OCI-LY3 (cell line): ENCODE measurements at regions not wholly inside any gene's neighbourhood (a gene's known extent, or its start where the extent isn't known, plus 50 kb on each side); places are given as distances from the start of the nearest gene placed in this dataset.

ENCODE experiments used
- EZH2phosphoT487 ChIP-seq: fragments of 200-600 bp; shearing (Covaris generic); IDR thresholded peaks from 2 replicates; pipeline ENCODE4 v1.6.1; 2018; ENCODE audit warnings: antibody characterized with exemption, mixed run types, low read depth
- TF ChIP-seq, protein P1 (sequence below): fragments of 200-600, 300-600 bp; sonication (generic); IDR thresholded peaks from 2 replicates; pipeline ENCODE4 v1.5.1; 2014; ENCODE audit warnings: antibody characterized with exemption, low read length, low read depth

DNA sequence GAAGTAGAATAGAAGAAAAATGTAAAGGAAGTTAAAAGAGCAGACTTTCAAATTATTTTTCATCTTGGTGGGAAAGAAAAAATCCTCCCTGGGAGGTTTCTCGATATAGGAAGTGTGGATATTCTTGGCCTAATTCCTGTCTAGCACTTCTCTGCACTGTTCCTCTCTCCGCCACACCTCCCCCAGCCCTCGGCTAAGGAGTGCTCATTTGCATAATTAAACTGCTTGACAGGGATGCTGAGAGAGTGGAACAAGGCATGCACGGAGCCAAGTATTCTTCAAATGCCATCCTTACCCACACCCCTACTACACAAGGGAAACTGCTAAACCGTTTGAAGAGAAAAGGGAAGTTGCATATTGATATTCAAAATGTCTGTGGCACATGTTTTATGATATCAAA is 511.0 kb upstream of the HTR2A start:
- TF ChIP-seq, protein P1, sequence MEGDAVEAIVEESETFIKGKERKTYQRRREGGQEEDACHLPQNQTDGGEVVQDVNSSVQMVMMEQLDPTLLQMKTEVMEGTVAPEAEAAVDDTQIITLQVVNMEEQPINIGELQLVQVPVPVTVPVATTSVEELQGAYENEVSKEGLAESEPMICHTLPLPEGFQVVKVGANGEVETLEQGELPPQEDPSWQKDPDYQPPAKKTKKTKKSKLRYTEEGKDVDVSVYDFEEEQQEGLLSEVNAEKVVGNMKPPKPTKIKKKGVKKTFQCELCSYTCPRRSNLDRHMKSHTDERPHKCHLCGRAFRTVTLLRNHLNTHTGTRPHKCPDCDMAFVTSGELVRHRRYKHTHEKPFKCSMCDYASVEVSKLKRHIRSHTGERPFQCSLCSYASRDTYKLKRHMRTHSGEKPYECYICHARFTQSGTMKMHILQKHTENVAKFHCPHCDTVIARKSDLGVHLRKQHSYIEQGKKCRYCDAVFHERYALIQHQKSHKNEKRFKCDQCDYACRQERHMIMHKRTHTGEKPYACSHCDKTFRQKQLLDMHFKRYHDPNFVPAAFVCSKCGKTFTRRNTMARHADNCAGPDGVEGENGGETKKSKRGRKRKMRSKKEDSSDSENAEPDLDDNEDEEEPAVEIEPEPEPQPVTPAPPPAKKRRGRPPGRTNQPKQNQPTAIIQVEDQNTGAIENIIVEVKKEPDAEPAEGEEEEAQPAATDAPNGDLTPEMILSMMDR: no peak
- no peak for TF ChIP-seq EZH2phosphoT487
